ENCODE measurements at regions not wholly inside any gene's neighbourhood (a gene's known extent, or its start where the extent isn't known, plus 50 kb on each side); places are given as distances from the start of the nearest gene placed in this dataset.

DNA sequence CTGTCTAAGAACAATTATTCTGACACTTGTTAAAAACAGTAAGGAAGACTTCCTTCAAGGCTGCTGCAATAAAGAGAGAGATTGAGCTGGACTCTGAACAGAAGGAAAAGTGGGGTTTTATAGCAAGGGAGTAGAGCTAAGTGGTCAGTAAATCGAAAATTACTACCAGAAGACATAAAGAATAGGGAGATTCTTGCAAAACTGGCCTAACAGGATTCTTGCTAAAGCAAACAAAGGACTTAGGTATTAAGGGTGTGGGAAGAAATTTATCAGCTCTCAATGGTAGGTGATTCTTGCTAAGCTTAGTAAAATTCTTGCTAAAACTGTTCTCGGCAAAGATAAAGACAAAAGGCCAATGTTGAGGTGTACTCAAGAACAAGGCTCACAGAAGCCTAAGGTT, 300.5 kb downstream of the SLCO4C1 start:
- no peak for ATAC-seq (ENCODE audit: insufficient read depth, low read depth)
- no peak overlapping the region for H3K27ac ChIP-seq (ENCODE audit: low read length)
- DNase-seq, result no peak

DNA sequence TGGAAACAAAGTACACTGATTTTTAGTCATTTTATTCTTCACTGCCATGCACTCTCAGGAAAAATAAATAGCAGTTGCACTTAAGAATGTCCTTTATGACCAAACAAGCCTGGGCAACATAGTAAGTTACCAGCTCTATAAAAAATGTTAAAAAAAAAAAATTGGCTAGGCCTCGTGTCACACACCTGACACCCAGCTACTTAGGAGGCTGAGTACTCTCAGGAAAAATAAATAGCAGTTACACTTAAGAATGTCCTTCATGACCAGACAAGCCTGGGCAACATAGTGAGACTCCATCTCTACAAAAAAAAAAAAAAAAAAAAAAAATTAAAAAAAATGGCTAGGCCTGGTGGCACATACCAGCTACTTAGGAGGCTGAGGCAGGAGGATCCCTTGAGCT, 304.6 kb downstream of the SLCO4C1 start:
- H3K27ac ChIP-seq (ENCODE audit: low read length), result no peak overlapping the region
- ATAC-seq (ENCODE audit: insufficient read depth, low read depth) (no peak), DNase-seq (no peak)
- no peak for TF ChIP-seq EZH2 (IDR thresholded peaks at IDR 0.05; ENCODE audit: borderline replicate concordance, low read depth, low read length, severe bottlenecking)
- TF ChIP-seq, protein P1, sequence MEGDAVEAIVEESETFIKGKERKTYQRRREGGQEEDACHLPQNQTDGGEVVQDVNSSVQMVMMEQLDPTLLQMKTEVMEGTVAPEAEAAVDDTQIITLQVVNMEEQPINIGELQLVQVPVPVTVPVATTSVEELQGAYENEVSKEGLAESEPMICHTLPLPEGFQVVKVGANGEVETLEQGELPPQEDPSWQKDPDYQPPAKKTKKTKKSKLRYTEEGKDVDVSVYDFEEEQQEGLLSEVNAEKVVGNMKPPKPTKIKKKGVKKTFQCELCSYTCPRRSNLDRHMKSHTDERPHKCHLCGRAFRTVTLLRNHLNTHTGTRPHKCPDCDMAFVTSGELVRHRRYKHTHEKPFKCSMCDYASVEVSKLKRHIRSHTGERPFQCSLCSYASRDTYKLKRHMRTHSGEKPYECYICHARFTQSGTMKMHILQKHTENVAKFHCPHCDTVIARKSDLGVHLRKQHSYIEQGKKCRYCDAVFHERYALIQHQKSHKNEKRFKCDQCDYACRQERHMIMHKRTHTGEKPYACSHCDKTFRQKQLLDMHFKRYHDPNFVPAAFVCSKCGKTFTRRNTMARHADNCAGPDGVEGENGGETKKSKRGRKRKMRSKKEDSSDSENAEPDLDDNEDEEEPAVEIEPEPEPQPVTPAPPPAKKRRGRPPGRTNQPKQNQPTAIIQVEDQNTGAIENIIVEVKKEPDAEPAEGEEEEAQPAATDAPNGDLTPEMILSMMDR (IDR thresholded peaks at IDR 0.05; ENCODE audit: borderline replicate concordance, extremely low read depth, low read length, poor library complexity, severe bottlenecking), result no peak
- H3K9me3 ChIP-seq (ENCODE audit: insufficient read depth, low read length, severe bottlenecking), result no peaks in the 10 kb centered on the region
- H3K9ac ChIP-seq (ENCODE audit: low read depth, low read length), result no peak overlapping the region
- H3K4me1 ChIP-seq (ENCODE audit: insufficient read depth, low read length), result no peaks in the 10 kb centered on the region
- H4K20me1 ChIP-seq (ENCODE audit: insufficient read depth, low read length), result no peaks in the 10 kb centered on the region
- H3K4me2 ChIP-seq (ENCODE audit: insufficient read depth, low read length), result no peak overlapping the region
- no peaks in the 10 kb centered on the region for H3K36me3 ChIP-seq (ENCODE audit: insufficient read depth, low read length)
- no peak overlapping the region for H2AFZ ChIP-seq (ENCODE audit: low read depth, low read length)
- H3K79me2 ChIP-seq (ENCODE audit: insufficient read depth, low read length), result no peaks in the 10 kb centered on the region
- H3K4me3 ChIP-seq (ENCODE audit: low read depth in 1 of 2, low read length in 2 of 2), result no peak overlapping the region
- H3K27me3 ChIP-seq (ENCODE audit: insufficient read depth, low read length, poor library complexity), result no peaks in the 10 kb centered on the region

More for the DNA sequence above, 300.5 kb downstream of the SLCO4C1 start:
- TF ChIP-seq EZH2 (IDR thresholded peaks at IDR 0.05; ENCODE audit: borderline replicate concordance, low read depth, low read length, severe bottlenecking), result no peak
- TF ChIP-seq, protein P1 (IDR thresholded peaks at IDR 0.05; ENCODE audit: borderline replicate concordance, extremely low read depth, low read length, poor library complexity, severe bottlenecking), result no peak
- Histone ChIP-seq H3K9me3 (ENCODE audit: insufficient read depth, low read length, severe bottlenecking) (no peaks in the 10 kb centered on the region), H4K20me1 (ENCODE audit: insufficient read depth, low read length) (no peaks in the 10 kb centered on the region), H3K4me1 (ENCODE audit: insufficient read depth, low read length) (no peaks in the 10 kb centered on the region), H3K4me2 (ENCODE audit: insufficient read depth, low read length) (no peak overlapping the region), H3K4me3 (ENCODE audit: low read depth in 1 of 2, low read length in 2 of 2) (no peak overlapping the region), H3K9ac (ENCODE audit: low read depth, low read length) (no peak overlapping the region), H3K79me2 (ENCODE audit: insufficient read depth, low read length) (no peaks in the 10 kb centered on the region), H3K27me3 (ENCODE audit: insufficient read depth, low read length, poor library complexity) (no peaks in the 10 kb centered on the region), H3K36me3 (ENCODE audit: insufficient read depth, low read length) (no peaks in the 10 kb centered on the region), H2AFZ (ENCODE audit: low read depth, low read length) (no peak overlapping the region)

DNA sequence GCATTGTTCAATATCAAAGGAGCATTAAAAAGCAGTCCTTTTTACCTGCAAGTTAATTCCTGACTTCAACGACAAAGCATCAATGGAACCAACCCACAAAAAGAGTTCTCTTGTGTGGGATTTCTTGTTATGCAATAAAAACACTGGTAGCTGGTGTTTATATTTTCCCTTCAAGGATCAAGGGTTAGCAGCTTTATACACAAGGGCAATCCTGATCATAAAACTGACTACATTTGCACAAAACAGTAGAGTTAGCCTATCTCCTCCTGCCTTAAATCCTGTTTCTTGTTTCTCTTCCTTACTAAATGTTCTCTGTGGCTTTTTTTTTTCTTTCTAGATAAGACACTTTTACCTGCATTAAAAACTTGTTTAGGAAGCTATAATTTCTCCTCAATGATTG, 306.4 kb downstream of the SLCO4C1 start:
- DNase-seq (no peak), ATAC-seq (ENCODE audit: insufficient read depth, low read depth) (no peak)
- Histone ChIP-seq H3K36me3 (ENCODE audit: insufficient read depth, low read length) (no peaks in the 10 kb centered on the region), H3K27ac (ENCODE audit: low read length) (no peak overlapping the region), H4K20me1 (ENCODE audit: insufficient read depth, low read length) (no peaks in the 10 kb centered on the region), H3K4me2 (ENCODE audit: insufficient read depth, low read length) (no peak overlapping the region), H2AFZ (ENCODE audit: low read depth, low read length) (no peak overlapping the region), H3K27me3 (ENCODE audit: insufficient read depth, low read length, poor library complexity) (no peaks in the 10 kb centered on the region), H3K9ac (ENCODE audit: low read depth, low read length) (no peak overlapping the region), H3K4me1 (ENCODE audit: insufficient read depth, low read length) (no peaks in the 10 kb centered on the region), H3K9me3 (ENCODE audit: insufficient read depth, low read length, severe bottlenecking) (no peaks in the 10 kb centered on the region), H3K4me3 (ENCODE audit: low read depth in 1 of 2, low read length in 2 of 2) (no peak overlapping the region), H3K79me2 (ENCODE audit: insufficient read depth, low read length) (no peaks in the 10 kb centered on the region)
- TF ChIP-seq, protein P1 (IDR thresholded peaks at IDR 0.05; ENCODE audit: borderline replicate concordance, extremely low read depth, low read length, poor library complexity, severe bottlenecking), result no peak
- no peak for TF ChIP-seq EZH2 (IDR thresholded peaks at IDR 0.05; ENCODE audit: borderline replicate concordance, low read depth, low read length, severe bottlenecking)

Data from DND-41 (cell line).